HK-2 (cell line): ENCODE measurements at regions not wholly inside any gene's neighbourhood (a gene's known extent, or its start where the extent isn't known, plus 50 kb on each side); places are given as distances from the start of the nearest gene placed in this dataset.
A peak's percentile ranks its signal among the peaks of the same experiment; 100 is the strongest.
"Not testable (repeated sequence)": the region's sequence is repeated elsewhere in the genome, so short reads cannot be mapped to it uniquely, and the experiment has no call there.

Source experiments
- DNase-seq: peaks from one replicate; pipeline ENCODE4 v3.0.0-alpha.2; 2018; ENCODE audit not compliant: unreplicated experiment

DNA sequence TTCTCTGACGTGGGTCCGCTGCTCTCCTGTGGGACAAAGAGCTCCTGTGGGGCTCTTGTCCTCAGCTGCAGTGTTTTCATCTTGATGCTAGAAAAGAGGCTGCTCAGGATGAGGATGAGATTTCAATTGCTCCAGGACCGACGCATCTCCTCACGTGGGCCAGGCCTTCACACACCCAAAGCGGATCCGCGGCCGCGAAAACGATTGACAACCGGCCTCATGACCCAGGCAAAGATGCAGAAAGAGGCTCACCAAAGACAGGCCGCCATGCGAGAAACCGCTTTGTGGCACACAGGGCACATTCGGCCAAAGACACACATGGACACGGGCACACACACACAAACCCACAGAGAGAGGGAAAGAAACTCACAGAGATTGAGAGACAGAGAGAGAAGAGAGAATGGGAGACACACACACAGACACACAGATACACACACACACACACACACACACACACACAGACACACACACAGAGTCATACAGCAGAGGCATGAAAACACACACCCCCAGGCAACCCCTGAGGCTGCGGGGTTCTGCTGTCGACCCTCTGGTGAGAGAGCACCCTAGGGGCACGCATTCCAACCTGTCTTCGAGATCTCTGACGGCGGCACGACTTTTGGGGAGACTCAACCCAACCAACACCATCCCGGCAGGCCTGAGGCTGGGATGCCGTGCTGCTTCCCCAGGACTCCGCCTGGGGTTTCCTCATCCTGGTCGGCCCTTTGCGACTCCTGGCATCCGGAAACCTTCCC, 168.5 kb upstream of the ZNF337 start:
- DNase-seq, result not testable (repeated sequence)

DNA sequence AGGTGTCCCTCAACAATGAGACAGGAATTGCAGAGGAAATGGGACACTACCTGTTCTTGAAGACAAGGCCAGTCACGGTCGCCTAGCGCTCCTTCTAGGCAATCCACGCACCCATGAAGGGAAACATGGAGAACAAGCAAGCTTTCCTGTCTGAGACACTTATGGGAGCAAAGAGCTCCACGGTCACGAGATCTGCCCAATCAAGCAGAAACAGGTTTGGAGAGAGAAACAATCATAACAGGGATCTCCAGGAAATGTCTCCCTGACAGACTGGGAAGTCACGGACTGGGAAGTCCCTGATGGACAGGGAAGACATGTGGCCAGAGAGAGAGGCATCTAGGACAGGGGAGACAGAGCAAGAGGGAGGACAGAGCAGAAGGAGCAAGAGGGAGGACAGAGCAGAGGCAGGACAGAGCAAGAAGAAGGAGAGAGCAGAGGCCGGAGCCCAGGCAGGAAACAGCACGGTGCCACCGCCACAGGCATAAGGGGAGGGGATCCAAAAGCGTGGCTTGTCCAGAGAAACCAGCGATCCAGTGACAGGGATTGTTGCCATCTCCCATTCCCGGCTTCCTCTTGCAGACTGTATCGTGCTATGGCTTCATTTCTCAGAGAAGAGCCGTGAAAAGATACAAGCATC, 167.8 kb upstream of the ZNF337 start:
- DNase-seq, result no peak

DNA sequence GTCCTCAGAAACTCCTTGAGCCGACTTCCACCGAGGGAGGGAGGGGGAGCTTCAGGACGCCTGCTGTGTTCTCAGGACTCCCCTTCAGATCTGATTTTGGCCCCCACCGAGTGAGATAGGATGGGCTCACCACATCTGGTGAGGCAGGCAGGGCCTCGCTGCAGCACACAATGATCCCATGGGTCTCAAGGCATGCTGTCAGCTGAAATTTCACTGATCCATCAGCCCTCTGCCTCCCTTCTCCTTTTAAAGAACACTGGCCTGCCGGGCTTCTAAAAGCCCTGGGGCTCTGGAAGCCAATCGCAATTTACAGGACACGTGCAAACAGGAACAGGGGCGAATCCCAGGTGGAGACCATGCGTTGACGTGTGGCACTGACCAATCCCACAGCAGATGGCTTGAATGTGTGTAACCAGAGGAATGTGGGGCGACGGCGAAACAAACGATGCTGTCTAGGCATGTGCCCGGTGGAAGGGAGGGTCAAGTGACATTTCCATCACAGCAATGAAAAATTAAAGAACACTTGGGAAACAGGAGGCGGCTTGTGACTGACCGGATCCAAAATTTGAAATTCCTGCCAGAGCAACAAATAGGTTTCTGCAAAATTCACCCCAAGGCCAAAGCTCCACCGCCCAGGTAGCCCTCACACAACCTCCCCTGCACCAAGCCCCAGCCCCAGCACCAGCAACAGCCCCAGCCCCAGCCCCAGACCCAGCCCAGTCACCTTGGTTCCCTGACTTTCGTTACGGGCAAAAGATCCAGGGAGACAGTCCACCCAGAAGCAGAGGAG, 167.1 kb upstream of the ZNF337 start:
- DNase-seq, result peak; percentile 25

DNA sequence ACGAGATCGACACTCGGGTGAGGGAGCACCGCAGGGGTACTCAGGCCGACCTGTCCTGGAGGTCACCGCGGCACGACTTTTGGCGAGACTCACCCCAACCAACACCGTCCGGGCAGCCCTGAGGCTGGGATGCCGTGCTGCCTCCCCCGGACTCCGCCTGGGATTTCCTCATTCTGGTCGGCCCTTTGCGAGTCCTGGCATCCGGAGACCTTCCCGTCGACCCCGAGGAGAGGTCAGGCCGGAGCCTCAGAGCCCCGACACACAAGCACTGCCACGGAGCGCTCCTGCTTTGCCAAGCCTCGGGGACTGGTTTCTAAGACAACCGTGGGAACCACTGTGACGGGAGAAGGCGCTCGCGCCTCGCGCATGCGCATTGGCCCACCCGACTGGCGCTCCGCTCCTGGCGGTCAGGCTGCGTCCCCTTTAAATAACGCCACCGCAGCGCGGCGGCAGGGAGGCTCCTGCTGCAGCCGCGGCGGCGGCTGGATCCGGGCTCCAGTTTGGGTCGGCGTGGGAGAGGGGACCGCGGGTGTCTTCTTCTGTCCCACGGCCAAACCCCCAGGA, 166.4 kb upstream of the ZNF337 start:
- peak; percentile 95 for DNase-seq

DNA sequence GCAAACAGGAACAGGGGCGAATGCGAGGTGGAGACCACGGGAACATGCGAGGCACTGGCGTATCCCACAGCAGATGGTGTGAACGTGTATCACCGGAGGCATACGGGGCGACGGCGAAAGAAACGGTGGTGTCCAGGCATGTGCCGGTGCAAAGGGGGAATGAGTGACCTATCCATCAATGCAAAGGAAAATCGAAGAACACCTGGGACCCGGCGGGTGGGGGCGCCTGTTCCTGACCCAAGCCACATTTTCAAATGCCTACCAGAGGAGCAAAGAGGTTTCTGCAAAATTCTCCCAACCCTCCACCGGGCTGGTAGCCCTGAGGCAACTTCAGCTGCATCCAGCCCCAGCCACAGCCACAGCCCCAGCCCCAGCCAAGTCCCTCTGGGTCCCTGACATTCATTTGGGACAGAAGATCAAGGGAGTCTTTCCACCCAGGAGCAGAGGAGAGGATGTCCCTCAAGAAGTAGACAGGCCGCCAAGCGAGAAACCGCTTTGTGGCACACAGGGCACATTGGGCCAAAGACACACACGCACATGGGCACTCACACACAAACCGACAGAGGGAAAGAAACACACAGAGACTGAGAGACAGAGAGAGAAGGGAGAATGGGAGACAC, 164.0 kb upstream of the ZNF337 start:
- no peak for DNase-seq

DNA sequence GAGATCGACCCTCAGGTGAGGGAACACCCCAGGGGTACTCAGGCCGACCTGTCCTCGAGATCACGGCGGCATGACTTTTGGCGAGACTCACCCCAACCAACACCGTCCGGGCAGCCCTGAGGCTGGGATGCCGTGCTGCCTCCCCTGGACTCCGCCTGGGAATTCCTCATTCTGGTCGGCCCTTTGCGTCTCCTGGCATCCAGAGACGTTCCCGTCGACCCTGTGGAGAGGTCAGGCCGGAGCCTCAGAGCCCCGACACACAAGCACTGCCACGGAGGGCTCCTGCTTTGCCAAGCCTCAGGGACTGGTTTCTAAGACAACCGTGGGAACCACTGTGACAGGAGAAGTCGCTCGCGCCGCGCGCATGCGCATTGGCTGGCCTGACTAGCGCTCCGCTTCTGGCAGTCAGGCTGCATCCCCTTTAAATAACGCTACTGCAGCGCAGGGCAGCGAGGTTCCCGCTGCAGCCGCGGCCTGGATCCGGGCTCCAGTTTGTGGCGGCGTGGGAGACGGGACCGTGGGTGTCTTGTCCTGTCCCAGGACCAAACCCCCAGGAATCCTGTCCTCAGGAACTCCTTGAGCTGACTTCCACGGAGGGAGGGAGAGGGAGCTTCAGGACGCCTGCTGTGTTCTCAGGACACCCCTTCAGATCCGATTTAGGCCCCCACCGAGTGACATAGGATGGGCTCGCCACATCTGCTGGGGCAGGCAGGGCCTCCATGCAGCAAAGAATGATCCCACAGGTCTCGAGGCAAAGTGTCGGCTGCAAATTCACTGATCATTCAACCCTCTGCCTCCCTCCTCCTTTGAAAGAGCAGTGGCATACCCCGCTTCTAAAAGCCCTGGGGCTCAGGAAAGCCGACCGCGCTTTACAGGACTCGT, 163.2 kb upstream of the ZNF337 start:
- peak; percentile 60 for DNase-seq

DNA sequence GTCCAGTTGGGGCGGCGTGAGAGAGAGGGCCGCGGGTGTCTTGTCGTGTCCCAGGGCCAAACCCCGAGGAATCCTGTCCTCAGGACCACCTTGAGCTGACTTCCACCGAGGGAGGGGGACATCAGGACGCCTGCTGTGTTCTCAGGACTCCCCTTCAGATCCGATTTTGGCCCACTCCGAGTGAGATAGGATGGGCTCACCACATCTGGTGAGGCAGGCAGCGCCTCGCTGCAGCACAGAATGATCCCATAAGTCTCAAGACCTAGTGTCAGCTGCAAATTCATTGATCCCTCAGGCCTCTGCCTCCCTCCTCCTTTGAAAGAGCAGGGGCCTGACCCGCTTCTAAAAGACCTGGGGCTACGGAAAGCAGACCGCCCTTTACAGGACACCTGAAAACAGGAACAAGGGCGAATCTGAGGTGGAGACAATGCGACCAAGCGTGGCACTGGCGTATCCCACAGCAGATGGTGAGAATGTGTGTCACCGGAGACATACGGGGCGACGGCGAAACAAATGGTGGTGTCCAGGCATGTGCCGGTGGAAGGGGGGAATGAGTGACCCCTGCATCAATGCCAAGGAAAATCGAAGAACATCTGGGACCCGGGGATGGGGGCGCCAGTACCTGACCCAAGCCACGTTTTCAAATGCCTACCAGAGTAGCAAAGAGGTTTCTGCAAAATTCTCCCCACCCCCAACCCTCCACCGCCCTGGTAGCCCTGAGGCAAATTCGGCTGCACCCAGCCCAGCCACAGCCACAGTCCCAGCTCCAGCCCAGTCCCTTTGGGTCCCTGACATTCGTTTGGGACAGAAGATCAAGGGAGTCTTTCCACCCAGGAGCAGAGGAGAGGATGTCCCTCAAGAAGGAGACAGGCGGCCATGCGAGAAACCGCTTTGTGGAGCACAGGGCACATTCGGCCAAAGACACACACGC, 162.1 kb upstream of the ZNF337 start:
- no peak for DNase-seq

DNA sequence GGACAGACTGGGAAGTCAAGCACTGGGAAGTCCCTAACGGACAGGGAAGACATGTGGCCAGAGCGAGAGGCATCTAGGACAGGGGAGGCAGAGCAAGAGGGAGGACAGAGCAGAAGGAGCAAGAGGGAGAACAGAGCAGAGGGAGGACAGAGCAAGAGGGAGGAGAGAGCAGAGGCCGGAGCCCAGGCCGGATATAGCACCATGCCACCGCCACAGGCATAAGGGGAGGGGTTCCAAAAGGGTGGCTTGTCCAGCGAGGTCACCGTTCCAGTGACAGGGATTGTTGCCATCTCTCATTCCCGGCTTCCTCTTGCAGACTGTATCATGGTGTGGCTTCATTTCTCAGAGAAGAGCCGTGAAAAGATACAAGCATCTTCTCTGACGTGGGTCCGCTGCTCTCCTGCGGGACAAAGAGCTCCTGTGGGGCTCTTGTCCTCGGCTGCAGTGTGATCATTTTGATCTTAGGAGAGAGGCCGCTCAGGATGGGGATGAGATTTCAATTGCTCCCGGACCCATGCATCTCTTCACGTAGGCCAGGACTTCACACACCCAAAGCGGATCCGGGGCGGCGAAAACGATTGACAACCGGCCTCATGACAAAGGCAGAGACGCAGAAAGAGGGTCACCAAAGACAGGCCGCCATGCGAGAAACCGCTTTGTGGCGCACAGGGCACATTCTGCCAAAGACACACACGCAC, 160.6 kb upstream of the ZNF337 start:
- DNase-seq, result not testable (repeated sequence)

DNA sequence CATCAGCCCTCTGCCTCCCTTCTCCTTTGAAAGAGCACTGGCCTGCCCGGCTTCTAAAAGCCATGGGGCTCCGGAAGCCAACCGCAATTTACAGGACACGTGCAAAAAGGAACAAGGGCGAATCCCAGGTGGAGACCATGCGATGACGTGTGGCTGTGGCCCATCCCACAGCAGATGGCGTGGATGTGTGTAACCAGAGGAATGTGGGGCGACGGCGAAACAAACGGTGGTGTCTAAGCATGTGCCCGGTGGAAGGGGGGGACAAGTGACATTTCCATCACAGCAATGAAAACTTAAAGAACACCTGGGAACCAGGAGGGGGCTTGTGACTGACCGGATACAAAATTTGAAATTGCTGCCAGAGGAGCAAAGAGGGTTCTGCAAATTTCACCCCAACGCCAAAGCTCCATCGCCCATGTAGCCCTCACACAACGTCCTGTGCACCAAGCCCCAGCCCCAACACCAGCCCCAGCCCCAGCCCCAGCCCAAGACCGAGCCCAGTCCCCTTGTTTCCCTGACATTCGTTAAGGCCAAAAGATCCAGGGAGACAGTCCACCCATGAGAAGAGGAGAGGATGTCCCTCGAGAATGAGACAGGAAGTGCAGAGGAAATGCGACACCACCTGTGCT, 159.7 kb upstream of the ZNF337 start:
- DNase-seq, result no peak

DNA sequence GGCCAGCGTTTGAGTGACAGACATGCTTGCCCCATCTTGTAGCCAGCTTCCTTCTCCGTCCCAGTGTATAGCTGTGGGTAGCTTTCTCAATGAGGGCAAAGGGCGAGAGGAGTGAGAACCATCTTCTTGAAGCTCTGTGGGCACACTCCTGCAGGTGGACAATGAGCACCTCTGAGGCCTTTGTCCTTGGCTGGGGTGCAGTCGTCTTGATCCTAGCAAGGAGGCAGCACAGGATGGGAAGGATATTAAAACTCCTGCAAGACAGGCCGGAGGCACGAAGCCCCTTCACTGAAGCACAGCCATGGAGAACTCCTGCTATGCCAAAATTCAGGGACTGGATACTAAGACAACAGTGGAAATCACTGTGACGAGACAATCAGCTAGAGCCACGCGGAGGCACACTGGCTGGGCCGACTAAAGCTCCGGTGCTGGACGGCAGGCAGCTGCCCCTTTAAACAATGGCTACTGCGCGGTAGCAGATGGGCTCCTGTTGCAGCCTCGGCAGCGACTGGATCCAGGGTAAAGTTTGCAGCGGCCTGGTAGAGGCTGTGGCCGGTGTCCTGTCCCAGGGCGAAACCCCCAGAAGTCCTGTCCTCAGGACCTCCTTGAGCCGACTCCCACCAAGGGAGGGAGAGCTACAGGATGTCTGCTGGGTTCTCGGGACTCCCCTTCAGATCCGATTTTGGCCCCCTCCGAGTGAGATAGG, 159.0 kb upstream of the ZNF337 start:
- DNase-seq, result not testable (repeated sequence)

DNA sequence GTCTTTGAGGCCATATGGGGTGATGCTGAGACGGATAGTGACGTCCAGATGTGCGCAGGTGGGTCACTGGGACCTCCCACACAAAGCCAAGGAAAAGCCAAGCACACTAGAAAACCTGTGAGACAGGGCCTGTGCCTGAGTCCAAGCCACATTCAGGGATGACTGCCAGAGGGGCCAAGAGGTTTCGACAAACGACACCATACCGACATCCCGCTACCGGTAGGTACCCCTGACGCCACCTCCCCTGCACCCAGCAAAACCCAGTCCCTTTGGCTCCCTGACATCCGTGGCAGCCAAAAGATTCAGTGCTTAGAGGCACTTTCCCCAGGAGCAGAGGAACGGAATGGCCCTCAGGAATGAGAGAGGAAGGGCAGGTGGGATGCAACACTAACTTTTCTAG, 158.0 kb upstream of the ZNF337 start:
- not testable (repeated sequence) for DNase-seq

DNA sequence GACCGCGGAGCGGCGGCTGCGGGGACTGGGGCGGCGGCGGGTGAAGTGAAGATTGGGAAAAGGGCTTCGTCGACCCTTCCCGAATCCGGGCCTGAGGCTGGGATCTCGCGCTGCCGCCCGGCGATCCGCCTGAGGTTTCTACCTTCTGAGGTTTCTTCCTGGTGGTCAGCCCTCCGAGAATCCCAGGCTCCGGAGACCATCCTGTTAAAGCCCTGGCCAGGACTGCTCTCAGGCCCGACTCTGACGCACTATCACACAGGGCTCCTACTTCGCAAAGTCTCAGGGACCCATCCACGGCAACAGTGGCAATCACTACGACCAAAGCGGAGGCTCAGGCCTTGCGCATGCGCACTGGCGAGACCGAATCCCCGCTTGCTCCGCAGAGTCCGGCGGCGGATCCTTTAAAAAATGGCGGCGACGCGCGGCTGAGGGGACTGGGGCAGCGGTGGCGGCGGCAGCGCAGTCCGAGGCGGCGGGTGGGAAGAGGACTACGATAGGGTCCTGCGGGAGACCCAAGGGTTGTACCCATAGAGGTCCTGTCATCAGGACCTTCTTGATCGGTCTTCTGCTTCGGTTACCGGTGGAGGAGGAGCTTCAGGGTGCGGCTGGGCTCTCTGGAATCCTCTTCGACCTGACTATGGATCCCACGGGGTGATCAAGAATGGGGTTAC, 157.2 kb upstream of the ZNF337 start:
- peak; percentile 95 for DNase-seq

DNA sequence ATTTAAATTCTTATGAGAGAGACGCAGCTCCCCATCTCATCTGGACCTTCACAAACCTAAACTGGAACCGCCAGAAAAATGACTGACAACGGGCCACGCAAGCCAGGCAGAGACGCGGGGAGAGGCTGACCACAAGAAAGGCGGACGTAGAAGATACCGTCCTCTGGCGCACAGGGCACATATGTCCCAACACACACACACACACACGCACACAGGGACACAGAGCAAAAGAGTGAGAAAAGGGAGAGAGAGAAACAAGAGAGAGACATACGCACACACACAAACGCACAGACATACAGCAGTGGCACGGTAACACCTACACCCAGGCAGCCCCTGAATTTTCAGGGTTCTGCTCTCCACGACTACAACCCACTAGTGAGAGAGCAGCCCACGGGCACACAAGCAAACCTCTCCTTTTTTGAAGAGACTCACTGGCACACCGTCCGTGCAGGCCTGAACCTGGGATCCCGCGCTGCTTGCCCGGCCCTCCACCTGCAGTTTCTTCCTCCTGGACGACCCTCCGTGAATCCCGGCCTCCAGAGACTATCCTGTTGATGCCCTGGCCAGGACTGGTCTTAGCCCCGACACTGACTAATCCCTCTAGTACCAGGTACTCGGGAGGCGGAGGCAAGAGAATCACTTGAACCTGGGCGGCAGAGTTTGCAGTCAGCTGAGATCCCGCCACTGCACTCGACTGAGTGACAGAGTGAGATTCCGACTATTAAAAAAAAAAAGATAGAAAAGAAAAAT, 156.5 kb upstream of the ZNF337 start:
- DNase-seq, result peak; percentile 33

DNA sequence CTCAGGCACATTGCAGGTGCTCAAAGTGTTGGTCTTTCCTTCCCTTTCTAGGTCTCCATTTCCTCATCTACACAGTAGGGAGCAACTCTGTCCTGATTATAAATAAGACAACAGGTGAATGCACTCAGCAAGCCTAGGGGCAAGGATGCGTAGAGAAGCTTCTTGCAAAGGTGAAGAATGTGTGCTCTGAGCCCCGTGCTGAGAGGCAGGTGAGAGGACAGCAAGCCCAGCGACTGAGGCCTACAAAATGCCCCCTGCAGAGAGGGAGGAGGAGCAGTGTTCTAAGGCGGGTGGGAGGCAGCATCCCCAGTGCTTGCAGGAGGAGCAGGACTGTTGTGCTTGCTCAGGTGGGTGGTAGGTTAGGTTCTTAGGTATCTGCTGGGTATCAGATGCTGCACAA, 153.5 kb upstream of the ZNF337 start:
- DNase-seq, result not testable (repeated sequence)

DNA sequence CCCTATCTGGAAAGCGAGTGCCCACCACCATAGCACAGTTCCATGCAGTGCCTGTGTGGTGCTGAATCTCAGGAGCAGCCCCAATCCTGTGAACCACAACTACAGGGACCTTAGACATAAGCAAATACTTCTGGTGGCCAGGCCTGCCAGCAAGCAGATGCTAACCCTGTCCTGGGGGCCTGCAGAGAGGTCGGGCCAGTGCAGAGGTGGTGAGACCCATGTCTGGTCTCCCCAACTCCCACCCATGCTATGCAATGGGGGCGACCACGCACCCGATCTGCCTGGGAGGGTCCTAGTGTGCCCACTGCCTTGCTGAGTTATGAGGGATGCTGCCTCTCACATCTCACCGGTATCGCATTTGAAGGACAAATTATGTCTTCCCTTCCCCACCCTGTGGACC, 151.6 kb upstream of the ZNF337 start:
- DNase-seq, result no peak

DNA sequence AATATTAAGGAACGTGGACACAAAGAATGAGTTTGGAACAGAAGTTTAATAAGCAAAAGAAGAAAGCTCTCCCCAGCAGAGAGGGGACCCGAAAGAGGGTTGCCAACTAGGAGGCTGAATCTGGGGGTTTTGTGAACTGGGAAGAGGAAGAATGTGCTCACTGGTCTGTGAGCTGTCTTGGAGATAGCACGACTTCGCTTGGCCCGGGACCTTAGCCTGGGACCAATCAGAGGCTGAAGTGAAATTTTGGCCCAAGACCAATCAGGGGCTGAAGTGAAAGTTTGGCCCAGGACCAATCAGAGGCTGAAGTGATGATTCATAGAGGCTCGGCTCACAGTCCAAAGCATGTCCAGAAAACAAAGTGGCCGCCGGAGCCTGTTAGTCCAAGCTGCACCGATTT, 148.0 kb upstream of the ZNF337 start:
- not testable (repeated sequence) for DNase-seq

DNA sequence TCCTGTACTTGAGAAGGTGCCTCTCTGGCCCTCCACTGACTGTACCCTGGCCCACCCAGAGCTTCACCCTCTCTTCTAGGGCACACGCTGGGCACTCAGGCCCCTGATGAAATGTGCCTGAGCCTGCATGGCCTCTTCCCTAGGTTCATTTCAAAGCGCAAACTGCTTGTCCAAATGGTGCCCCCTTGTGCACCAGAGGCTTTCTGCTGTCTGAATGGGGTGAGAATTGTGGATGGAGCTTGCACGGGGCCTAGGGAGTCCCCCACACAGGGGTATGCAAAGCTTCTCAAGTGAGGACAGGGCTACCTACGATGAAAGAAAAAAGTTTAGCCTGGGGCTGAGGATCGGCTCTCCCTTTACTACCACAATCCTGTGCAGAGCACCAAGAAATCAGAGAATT, 116.9 kb upstream of the ZNF337 start:
- DNase-seq, result not testable (repeated sequence)
